GM18519 (cell line): ENCODE measurements at regions not wholly inside any gene's neighbourhood (a gene's known extent, or its start where the extent isn't known, plus 50 kb on each side); places are given as distances from the start of the nearest gene placed in this dataset.

Experiments
- ATAC-seq: cut with Tn5 transposase; IDR thresholded peaks from one replicate; pipeline ENCODE4 v1.9.1; 2021; ENCODE audit warnings: mild to moderate bottlenecking, moderate library complexity; ENCODE audit not compliant: unreplicated experiment, low FRiP score

GRCh38 chr11:104610635-104611034 lies 287.6 kb downstream of the CASP12 start:
- no peak for ATAC-seq

GRCh38 chr11:104609311-104610085 lies 288.8 kb downstream of the CASP12 start:
- peak; percentile 93 for ATAC-seq

GRCh38 chr11:104602643-104603042 lies 295.6 kb downstream of the CASP12 start:
- ATAC-seq, result no peak

GRCh38 chr11:104594228-104594958 lies 303.9 kb downstream of the CASP12 start:
- ATAC-seq, result no peak

- no peak for ATAC-seq
These were observed 309.3 kb downstream of the CASP12 start for GRCh38 chr11:104588970-104589369.

GRCh38 chr11:104588446-104588845 lies 309.8 kb downstream of the CASP12 start:
- no peak for ATAC-seq

- no peak for ATAC-seq
These were observed 313.4 kb downstream of the CASP12 start for GRCh38 chr11:104584823-104585222.

- ATAC-seq, result no peak
These were observed 314.4 kb downstream of the CASP12 start for GRCh38 chr11:104583857-104584256.

GRCh38 chr11:104582431-104582830 lies 315.8 kb downstream of the CASP12 start:
- ATAC-seq, result no peak

- ATAC-seq, result no peak
These were observed 316.8 kb downstream of the CASP12 start for GRCh38 chr11:104581246-104581980.

- ATAC-seq, result no peak
These were observed 324.7 kb downstream of the CASP12 start for GRCh38 chr11:104573441-104573990.

- ATAC-seq, result no peak
These were observed 326.0 kb downstream of the CASP12 start for GRCh38 chr11:104572279-104572678.

- no peak for ATAC-seq
These were observed 328.1 kb downstream of the CASP12 start for GRCh38 chr11:104570078-104570701.

- no peak for ATAC-seq
These were observed 332.7 kb downstream of the CASP12 start for GRCh38 chr11:104565583-104565961.

GRCh38 chr11:104564921-104565582 lies 333.2 kb downstream of the CASP12 start:
- ATAC-seq, result no peak

- no peak for ATAC-seq
These were observed 341.5 kb downstream of the CASP12 start for GRCh38 chr11:104556606-104557301.

GRCh38 chr11:104549019-104549418 lies 349.2 kb downstream of the CASP12 start:
- no peak for ATAC-seq

GRCh38 chr11:104547996-104548661 lies 350.1 kb downstream of the CASP12 start:
- ATAC-seq, result peak; percentile 44

GRCh38 chr11:104546501-104546900 lies 351.8 kb downstream of the CASP12 start:
- no peak for ATAC-seq
